Natural killer cell treated with Interleukin-12 subunit alpha and Interleukin-12 subunit beta and Interleukin-15 and Interleukin-18, amount 100 ng/mL, for 72 hours (primary cell): ENCODE measurements at regions not wholly inside any gene's neighbourhood (a gene's known extent, or its start where the extent isn't known, plus 50 kb on each side); places are given as distances from the start of the nearest gene placed in this dataset.
"Not testable (repeated sequence)": the region's sequence is repeated elsewhere in the genome, so short reads cannot be mapped to it uniquely, and the experiment has no call there.

Experiments used
- ATAC-seq, 2 donors: fragments of 150-1000 bp; cut with Tn5 transposase in 1 of 2; sonication (Bioruptor Pico), chemical (Tn5 transposase) in 1 of 2; 2 replicates each; pipeline ENCODE4 v1.10.0; 2021
- DNase-seq: peaks from one replicate; pipeline ENCODE4 v3.0.0; 2022; ENCODE audit warnings: low spot score
- H3K27ac Mint-ChIP-seq, 2 donors: 1 replicate in 1 of 2; 2 replicates in 1 of 2; pipeline ENCODE4 v1.8.0; 2022; ENCODE audit warnings: mixed read lengths in 2 of 2, mild to moderate bottlenecking in 1 of 2, moderate library complexity in 1 of 2
- H3K27me3 Mint-ChIP-seq, 2 donors: 1 replicate in 1 of 2; 2 replicates in 1 of 2; pipeline ENCODE4 v1.8.0; 2022; ENCODE audit warnings: mixed read lengths in 2 of 2
- H3K36me3 Mint-ChIP-seq: one replicate; pipeline ENCODE4 v1.8.0; 2022; ENCODE audit warnings: mixed read lengths
- H3K4me1 Mint-ChIP-seq, 2 donors: 1 replicate in 1 of 2; 2 replicates in 1 of 2; pipeline ENCODE4 v1.8.0; 2022; ENCODE audit warnings: low read depth in 2 of 2, mixed read lengths in 2 of 2, mild to moderate bottlenecking in 1 of 2
- H3K4me3 Mint-ChIP-seq: one replicate; pipeline ENCODE4 v1.8.0; 2022; ENCODE audit warnings: mixed read lengths
- H3K9me3 Mint-ChIP-seq: 2 replicates; pipeline ENCODE4 v1.8.0; 2022; ENCODE audit warnings: mixed read lengths

DNA sequence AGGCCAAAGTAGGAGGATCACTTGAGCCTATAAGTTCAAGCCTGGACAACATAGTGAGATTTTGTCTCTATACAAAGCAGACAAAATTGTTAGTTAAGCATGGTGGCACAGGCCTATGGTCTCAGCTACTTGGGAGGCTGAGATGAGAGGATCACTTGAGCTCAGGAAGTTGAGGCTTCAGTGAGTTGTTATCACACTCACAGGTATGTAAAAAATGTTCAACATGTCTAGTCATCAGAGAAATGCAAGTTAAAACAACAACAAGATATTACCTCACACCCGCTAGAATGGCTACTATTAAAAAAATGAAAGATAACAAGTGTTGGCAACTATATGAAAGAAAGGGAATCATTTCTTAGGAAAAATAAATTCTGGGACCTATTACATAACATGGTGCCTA lies 341.5 kb upstream of the ST8SIA4 start:
- Mint-ChIP-seq H3K9me3 (peaks cover 18% of the 10 kb centered on the region), H3K27me3 (no peaks in the 10 kb centered on the region), H3K4me1 (no peaks in the 10 kb centered on the region), H3K4me3 (no peak overlapping the region), H3K27ac (no peak overlapping the region), H3K36me3 (no peaks in the 10 kb centered on the region)
- ATAC-seq (no peak), DNase-seq (no peak)

DNA sequence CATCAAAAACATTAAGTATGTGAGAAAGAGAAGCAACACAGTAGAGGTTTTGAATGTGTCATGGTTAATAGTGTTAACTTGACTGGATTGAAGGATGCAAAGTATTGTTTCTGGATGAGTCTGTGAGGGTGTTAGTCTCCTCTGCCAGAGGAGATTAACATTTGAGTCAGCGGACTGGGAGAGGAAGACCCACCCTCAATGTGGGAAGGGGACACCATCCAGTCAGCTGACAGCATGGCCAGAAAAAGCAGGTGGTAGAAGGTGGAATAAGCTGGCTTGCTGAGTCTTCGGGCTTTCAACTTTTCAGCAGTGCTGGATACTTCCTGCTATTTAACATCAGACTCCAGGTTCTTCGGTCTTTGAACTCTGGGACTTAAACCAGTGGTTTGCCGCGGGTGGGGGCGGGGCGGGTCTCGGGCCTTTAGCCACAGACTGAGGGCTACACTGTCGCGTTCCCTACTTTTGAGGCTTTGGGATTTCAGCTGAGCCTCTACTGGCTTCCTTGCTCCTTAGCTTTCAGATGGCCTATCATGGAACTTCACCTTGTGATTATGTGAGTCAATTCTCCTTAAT lies 309.9 kb upstream of the ST8SIA4 start:
- Mint-ChIP-seq H3K4me3 (no peak overlapping the region), H3K9me3 (peaks cover 7% of the 10 kb centered on the region), H3K36me3 (no peaks in the 10 kb centered on the region), H3K27ac (no peak overlapping the region), H3K27me3 (no peaks in the 10 kb centered on the region), H3K4me1 (no peaks in the 10 kb centered on the region)
- no peak for DNase-seq
- no peak for ATAC-seq

DNA sequence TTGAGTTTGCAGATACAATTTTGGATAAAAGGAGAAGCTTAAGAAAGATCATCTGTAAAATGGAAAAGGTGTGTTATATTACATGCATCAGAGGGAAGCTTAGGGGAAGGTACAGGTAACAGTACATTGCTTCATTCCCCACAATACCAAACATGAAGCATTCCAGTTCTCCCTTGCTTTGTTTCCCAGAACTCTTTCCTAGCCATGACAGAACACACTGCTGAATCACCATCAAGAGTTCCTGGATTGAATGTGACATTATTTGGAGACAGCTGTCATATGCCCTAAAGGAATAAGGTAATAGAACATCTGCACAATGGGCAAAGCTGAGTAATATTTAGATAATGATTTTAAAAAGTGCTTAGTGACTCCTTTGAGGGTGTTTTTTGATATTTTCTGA lies 303.5 kb upstream of the ST8SIA4 start:
- no peak for ATAC-seq
- no peak overlapping the region for H3K27ac Mint-ChIP-seq
- DNase-seq: no peak
- no peaks in the 10 kb centered on the region for H3K36me3 Mint-ChIP-seq
- no peaks in the 10 kb centered on the region for H3K27me3 Mint-ChIP-seq
- H3K4me1 Mint-ChIP-seq: no peaks in the 10 kb centered on the region
- peaks cover 9% of the 10 kb centered on the region for H3K9me3 Mint-ChIP-seq
- no peak overlapping the region for H3K4me3 Mint-ChIP-seq

DNA sequence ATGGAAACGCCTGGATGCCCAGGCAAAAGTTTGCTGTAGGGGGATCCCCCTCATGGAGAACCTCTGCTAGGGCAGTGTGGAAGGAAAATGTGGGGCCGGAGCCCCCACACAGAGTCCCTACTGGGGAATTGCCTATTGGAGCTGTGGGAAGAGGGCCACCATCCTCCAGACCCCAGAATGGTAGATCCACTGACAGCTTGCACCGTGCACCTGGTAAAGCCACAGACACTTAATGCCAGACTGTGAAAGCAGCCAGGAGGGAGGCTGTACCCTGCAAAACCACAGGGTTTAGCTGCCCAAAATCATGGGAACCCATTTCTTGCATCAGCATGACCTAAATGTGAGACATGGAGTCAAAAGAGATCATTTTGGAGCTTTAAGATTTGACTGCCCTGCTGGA lies 302.0 kb upstream of the ST8SIA4 start:
- not testable (repeated sequence) for H3K4me1 Mint-ChIP-seq, H3K4me3 Mint-ChIP-seq, H3K27ac Mint-ChIP-seq, H3K9me3 Mint-ChIP-seq, H3K27me3 Mint-ChIP-seq, DNase-seq, H3K36me3 Mint-ChIP-seq, ATAC-seq

DNA sequence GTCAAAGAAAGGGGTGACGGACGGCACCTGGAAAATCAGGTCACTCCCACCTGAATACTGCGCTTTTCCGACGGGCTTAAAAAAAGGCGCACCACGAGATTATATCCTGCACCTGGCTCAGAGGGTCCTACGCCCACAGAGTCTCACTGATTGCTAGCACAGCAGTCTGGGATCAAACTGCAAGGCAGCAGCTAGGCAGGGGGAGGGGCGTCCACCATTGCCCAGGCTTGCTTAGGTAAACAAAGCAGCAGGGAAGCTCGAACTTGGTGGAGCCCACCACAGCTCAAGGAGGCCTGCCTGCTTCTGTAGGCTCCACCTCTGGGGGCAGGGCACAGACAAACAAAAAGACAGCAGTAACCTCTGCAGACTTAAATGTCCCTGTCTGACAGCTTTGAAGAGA lies 277.3 kb upstream of the ST8SIA4 start:
- H3K36me3 Mint-ChIP-seq, H3K27ac Mint-ChIP-seq, DNase-seq, H3K4me1 Mint-ChIP-seq, H3K4me3 Mint-ChIP-seq, H3K27me3 Mint-ChIP-seq, ATAC-seq: not testable (repeated sequence)
- peaks cover 11% of the 10 kb centered on the region for H3K9me3 Mint-ChIP-seq

DNA sequence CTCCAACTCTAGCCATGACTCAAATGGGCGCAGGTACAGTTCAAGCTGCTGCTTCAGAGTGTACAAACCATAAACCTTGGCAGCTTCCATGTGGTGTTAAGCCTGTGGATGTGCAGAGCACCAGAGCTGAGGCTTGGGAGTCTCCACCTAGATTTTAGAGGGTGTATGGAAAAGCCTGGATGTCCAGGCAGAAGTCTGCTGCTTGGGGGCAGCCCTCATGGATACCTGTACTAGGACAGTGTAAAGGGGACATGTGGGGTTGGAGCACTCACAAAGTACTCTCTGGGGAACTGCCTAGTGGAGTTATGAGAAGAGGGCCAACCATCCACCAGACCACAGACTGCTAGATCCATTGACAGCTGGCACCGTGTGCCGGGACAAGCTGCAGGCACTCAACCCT lies 273.5 kb upstream of the ST8SIA4 start:
- no peak for DNase-seq
- H3K36me3 Mint-ChIP-seq: no peaks in the 10 kb centered on the region
- ATAC-seq: no peak
- no peaks in the 10 kb centered on the region for H3K27me3 Mint-ChIP-seq
- no peak overlapping the region for H3K4me3 Mint-ChIP-seq
- no peaks in the 10 kb centered on the region for H3K4me1 Mint-ChIP-seq
- H3K9me3 Mint-ChIP-seq: peaks cover 7% of the 10 kb centered on the region
- H3K27ac Mint-ChIP-seq: no peak overlapping the region

DNA sequence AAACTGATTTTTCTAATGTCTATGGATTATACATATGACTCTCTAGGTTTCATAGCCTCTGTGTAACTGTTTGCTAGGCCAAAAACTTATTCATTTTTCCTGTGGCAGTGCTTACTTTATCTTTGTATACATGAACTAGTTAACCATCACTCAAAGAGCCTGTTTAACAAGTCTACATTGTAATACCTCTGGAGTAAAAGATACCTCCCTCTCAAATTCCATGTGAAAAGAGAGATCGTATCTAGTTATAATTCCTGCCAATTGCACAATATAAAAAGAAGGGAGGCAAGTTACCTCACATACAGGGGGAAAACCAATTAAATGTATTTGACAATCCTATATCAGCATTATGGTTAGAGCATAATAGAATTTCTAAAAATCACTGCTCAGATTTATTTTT lies 271.9 kb upstream of the ST8SIA4 start:
- Mint-ChIP-seq H3K4me3 (no peak overlapping the region), H3K9me3 (peaks cover 10% of the 10 kb centered on the region)

DNA sequence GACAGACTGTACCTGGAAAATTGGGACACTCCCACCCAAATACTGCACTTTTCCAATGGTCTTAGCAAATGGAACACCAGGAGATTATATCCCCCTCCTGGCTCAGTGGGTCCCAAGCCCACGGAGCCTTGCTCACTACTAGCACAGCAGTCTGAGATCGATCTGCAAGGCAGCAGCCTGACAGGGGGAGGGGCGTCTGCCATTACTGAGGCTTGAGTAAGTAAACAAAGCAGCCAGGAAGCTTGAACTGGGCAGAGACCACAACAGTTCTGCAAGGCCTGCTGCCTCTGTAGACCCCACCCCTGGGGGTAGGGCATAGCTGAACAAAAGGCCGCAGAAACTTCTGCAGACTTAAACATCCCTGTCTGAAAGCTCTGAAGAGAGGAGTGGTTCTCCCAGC lies 260.0 kb upstream of the ST8SIA4 start:
- no peaks in the 10 kb centered on the region for H3K36me3 Mint-ChIP-seq
- H3K4me3 Mint-ChIP-seq: no peak overlapping the region
- H3K4me1 Mint-ChIP-seq: no peaks in the 10 kb centered on the region
- no peaks in the 10 kb centered on the region for H3K27me3 Mint-ChIP-seq
- ATAC-seq: no peak
- no peak overlapping the region for H3K27ac Mint-ChIP-seq
- no peak for DNase-seq
- peaks cover 15% of the 10 kb centered on the region for H3K9me3 Mint-ChIP-seq

More for the DNA sequence above, 271.9 kb upstream of the ST8SIA4 start:
- ATAC-seq (no peak), DNase-seq (no peak)
- no peaks in the 10 kb centered on the region for H3K4me1 Mint-ChIP-seq
- no peak overlapping the region for H3K27ac Mint-ChIP-seq
- H3K36me3 Mint-ChIP-seq: no peaks in the 10 kb centered on the region
- H3K27me3 Mint-ChIP-seq: no peaks in the 10 kb centered on the region

DNA sequence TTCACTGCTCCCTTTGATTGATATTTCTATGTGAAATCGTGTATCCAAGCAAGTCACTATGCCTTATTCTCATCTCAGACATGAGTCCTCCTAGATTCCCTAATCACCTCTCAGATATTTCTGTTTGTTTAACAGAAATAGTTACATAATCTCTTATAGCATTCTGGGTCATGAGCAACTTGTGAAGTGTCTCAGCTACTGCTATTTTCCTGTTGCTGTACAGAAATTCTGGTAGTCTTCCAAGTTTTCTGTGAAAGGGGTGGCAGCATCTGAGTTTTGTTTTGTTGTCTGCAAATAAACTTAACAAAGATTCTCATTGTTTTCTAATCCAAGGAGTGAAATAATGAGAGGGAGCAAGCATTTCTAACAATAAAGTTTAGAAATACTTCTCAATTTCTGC lies 256.9 kb upstream of the ST8SIA4 start:
- no peaks in the 10 kb centered on the region for H3K27me3 Mint-ChIP-seq
- H3K9me3 Mint-ChIP-seq: peaks cover 9% of the 10 kb centered on the region
- H3K36me3 Mint-ChIP-seq: no peaks in the 10 kb centered on the region
- no peak overlapping the region for H3K4me3 Mint-ChIP-seq
- H3K27ac Mint-ChIP-seq: no peak overlapping the region
- no peak for DNase-seq
- H3K4me1 Mint-ChIP-seq: no peaks in the 10 kb centered on the region
- no peak for ATAC-seq

DNA sequence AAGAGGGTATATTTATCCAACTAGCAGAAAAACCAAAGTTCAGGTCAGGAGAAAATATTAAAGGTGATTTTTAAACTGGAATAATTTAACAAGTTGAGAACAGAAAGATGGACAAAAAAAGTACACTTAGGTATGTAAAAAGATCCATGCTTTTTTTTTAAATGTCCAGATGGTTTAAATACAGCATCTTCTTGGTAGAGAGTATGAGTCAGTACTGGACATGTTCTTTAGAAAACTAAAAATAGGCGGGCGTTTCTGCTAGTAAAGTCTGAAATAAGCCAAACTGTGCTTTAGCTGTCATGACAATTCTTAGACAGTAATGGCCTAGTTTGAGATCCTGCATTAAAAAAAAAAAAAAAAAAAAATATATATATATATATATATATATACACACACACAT lies 255.9 kb upstream of the ST8SIA4 start:
- Mint-ChIP-seq H3K27ac (no peak overlapping the region), H3K36me3 (no peaks in the 10 kb centered on the region), H3K4me1 (no peaks in the 10 kb centered on the region), H3K27me3 (no peaks in the 10 kb centered on the region), H3K4me3 (no peak overlapping the region), H3K9me3 (peaks cover 8% of the 10 kb centered on the region)
- no peak for DNase-seq
- no peak for ATAC-seq

DNA sequence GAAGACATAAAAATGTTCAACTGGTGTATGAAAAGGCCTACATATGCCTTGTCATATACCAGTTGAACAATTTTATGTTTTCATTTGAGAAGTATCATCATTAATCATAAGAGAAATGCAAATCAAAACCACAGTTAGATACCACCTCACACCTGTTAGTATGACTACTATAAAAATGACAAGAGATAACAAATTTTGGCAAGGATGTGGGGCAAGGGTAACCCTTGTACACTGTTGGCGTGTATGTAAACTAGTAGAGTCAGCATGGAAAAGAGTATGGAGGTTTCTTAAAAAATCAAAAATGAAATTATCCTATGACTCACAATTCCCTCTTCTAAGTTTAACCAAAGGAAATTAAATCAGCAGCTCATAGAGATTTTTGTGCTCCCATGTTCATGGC lies 250.4 kb upstream of the ST8SIA4 start:
- Mint-ChIP-seq H3K9me3 (peaks cover 3% of the 10 kb centered on the region), H3K36me3 (no peaks in the 10 kb centered on the region), H3K27me3 (no peaks in the 10 kb centered on the region), H3K4me1 (no peaks in the 10 kb centered on the region), H3K4me3 (no peak overlapping the region), H3K27ac (no peak overlapping the region)
- ATAC-seq: no peak
- DNase-seq: no peak

DNA sequence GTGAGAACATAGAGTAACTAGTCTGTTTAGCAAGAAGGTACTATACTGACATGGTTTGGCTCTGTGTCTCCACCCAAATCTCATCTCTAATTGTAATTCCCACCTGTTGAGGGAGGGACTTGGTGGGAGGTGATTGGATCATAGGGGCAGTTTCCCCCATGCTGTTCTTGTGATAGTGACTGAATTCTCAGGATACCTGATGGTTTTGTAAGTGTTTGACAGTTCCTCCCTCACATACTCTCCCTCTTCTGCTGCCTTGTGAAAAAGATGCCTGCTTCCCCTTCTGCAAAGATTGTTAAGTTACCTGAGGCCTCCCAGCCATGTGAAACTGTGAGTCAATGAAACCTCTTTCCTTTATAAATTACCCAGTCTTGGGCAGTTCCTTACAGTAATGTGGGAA lies 240.4 kb upstream of the ST8SIA4 start:
- Mint-ChIP-seq H3K36me3 (no peaks in the 10 kb centered on the region), H3K4me1 (no peaks in the 10 kb centered on the region), H3K9me3 (no peaks in the 10 kb centered on the region), H3K27ac (no peak overlapping the region), H3K4me3 (no peak overlapping the region), H3K27me3 (no peaks in the 10 kb centered on the region)
- ATAC-seq (no peak), DNase-seq (no peak)

DNA sequence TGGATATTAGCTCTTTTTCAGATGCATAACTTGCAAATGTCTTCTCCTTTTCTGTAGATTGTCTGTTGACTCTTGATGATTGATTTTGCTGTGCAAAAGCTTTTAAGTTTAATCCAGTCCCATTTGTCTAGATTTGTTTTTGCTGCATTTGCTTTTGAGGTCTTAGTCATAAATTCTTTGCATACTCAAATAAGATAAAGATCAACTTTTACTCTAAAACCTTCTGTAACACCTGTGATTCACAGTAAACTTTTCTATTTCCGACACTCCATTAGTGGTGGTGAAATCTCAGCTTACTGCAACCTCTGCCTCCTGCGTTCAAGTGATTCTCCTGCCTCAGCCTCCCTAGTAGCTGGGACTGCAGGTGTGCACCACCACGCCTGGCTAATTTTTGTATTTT lies 239.0 kb upstream of the ST8SIA4 start:
- Mint-ChIP-seq H3K4me3 (no peak overlapping the region), H3K27me3 (no peaks in the 10 kb centered on the region), H3K27ac (no peak overlapping the region), H3K36me3 (no peaks in the 10 kb centered on the region), H3K4me1 (no peaks in the 10 kb centered on the region), H3K9me3 (no peaks in the 10 kb centered on the region)
- ATAC-seq (no peak), DNase-seq (no peak)

DNA sequence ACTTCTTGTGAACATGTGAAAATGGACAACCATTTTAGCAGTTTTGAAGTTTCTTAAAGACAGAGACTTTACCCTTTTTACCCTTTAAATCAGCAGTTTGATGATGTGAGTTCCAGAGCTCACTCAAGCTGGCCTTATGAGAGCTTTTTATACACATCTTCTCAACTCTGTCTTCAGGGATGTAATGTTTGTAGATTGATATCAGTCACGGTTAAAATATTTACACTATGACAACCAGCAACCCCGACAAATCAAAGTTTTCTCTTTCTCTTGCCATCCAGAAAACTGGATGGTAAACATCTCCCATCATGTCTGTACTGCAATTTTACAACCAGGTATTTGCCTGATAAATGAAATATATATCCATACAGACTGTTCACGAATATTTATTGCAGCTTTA lies 233.4 kb upstream of the ST8SIA4 start:
- Mint-ChIP-seq H3K27ac (no peak overlapping the region), H3K27me3 (no peaks in the 10 kb centered on the region), H3K9me3 (no peaks in the 10 kb centered on the region), H3K4me1 (no peaks in the 10 kb centered on the region), H3K4me3 (no peak overlapping the region), H3K36me3 (no peaks in the 10 kb centered on the region)
- ATAC-seq (no peak), DNase-seq (no peak)

DNA sequence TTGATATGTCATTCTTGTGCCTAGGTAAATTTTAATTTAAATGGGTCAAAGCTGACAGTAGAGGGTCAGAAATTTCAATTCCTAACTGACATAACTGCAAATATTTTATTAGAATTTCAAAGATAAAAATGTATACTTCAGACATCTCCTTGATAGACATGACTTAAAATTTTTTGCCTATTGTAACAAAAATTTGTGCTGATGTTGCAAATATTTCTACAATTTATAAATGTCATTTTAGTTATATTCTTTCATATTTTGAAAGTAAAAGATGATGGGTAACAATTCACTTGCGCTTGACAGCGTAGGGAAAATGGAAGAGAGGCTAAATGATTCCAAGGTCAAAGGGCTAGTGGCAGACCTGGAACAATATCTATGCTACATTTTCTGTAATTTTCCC lies 220.3 kb upstream of the ST8SIA4 start:
- Mint-ChIP-seq H3K27ac (no peak overlapping the region), H3K4me1 (no peaks in the 10 kb centered on the region), H3K4me3 (no peak overlapping the region), H3K36me3 (no peaks in the 10 kb centered on the region), H3K27me3 (no peaks in the 10 kb centered on the region), H3K9me3 (peaks cover 3% of the 10 kb centered on the region)
- ATAC-seq: no peak
- no peak for DNase-seq
